LHCN-M2 (cell line): ENCODE measurements at regions not wholly inside any gene's neighbourhood (a gene's known extent, or its start where the extent isn't known, plus 50 kb on each side); places are given as distances from the start of the nearest gene placed in this dataset.

Source experiments
- DNase-seq: peaks from one replicate; pipeline ENCODE4 v3.0.0-alpha.2; 2012; ENCODE audit warnings: low read depth

GRCh38 chr6:65924411-65924810 lies 217.4 kb upstream of the EYS start:
- no peak for DNase-seq

GRCh38 chr6:65922049-65922448 lies 215.0 kb upstream of the EYS start:
- no peak for DNase-seq

- DNase-seq: no peak
Measured at GRCh38 chr6:65908065-65908464, 201.0 kb upstream of the EYS start.

GRCh38 chr6:65903992-65904391 lies 197.0 kb upstream of the EYS start:
- no peak for DNase-seq

GRCh38 chr6:65900928-65901327 lies 193.9 kb upstream of the EYS start:
- no peak for DNase-seq

GRCh38 chr6:65896140-65896539 lies 189.1 kb upstream of the EYS start:
- no peak for DNase-seq

GRCh38 chr6:65876668-65877067 lies 169.6 kb upstream of the EYS start:
- DNase-seq: no peak

GRCh38 chr6:65852369-65852852 lies 145.4 kb upstream of the EYS start:
- DNase-seq: no peak

- no peak for DNase-seq
Measured at GRCh38 chr6:65830151-65830550, 123.1 kb upstream of the EYS start.

- no peak for DNase-seq
Measured at GRCh38 chr6:65819152-65819551, 112.1 kb upstream of the EYS start.

GRCh38 chr6:65818576-65818975 lies 111.5 kb upstream of the EYS start:
- no peak for DNase-seq

- no peak for DNase-seq
Measured at GRCh38 chr6:65816991-65817390, 110.0 kb upstream of the EYS start.

- DNase-seq: no peak
Measured at GRCh38 chr6:65814071-65814470, 107.0 kb upstream of the EYS start.

GRCh38 chr6:65803186-65803585 lies 96.2 kb upstream of the EYS start:
- DNase-seq: no peak

GRCh38 chr6:65799389-65799788 lies 92.4 kb upstream of the EYS start:
- no peak for DNase-seq

- no peak for DNase-seq
Measured at GRCh38 chr6:65798280-65799014, 91.4 kb upstream of the EYS start.

- DNase-seq: no peak
Measured at GRCh38 chr6:65790666-65791065, 83.6 kb upstream of the EYS start.

- DNase-seq: no peak
Measured at GRCh38 chr6:65787787-65788186, 80.8 kb upstream of the EYS start.

GRCh38 chr6:65786815-65787214 lies 79.8 kb upstream of the EYS start:
- DNase-seq: no peak

GRCh38 chr6:65780691-65781090 lies 73.7 kb upstream of the EYS start:
- DNase-seq: no peak

GRCh38 chr6:65776332-65776731 lies 69.3 kb upstream of the EYS start:
- no peak for DNase-seq

- no peak for DNase-seq
Measured at GRCh38 chr6:65771946-65772345, 64.9 kb upstream of the EYS start.

GRCh38 chr6:65761890-65762289 lies 54.9 kb upstream of the EYS start:
- DNase-seq: no peak

GRCh38 chr6:65760285-65760684 lies 53.3 kb upstream of the EYS start:
- peak; percentile 1 for DNase-seq
